EL (cell line): ENCODE measurements at regions not wholly inside any gene's neighbourhood (a gene's known extent, or its start where the extent isn't known, plus 50 kb on each side); places are given as distances from the start of the nearest gene placed in this dataset.
A peak's percentile ranks its signal among the peaks of the same experiment; 100 is the strongest.

Experiments
- DNase-seq: peaks from one replicate; pipeline ENCODE4 v3.0.0-alpha.2; 2016

GRCh38 chr7:35533902-35534301 is 161.0 kb downstream of the HERPUD2 start:
- DNase-seq = no peak

GRCh38 chr7:35530124-35531109 is 164.5 kb downstream of the HERPUD2 start:
- DNase-seq = no peak

- no peak for DNase-seq
These were observed 165.2 kb downstream of the HERPUD2 start for GRCh38 chr7:35529713-35530112.

GRCh38 chr7:35528381-35528977 is 166.5 kb downstream of the HERPUD2 start:
- no peak for DNase-seq

- DNase-seq = no peak
These were observed 168.3 kb downstream of the HERPUD2 start for GRCh38 chr7:35526645-35527044.

GRCh38 chr7:35524112-35524804 is 170.7 kb downstream of the HERPUD2 start:
- DNase-seq = no peak

- DNase-seq = no peak
These were observed 171.6 kb downstream of the HERPUD2 start for GRCh38 chr7:35523292-35523691.

GRCh38 chr7:35522697-35523096 is 172.2 kb downstream of the HERPUD2 start:
- no peak for DNase-seq

- DNase-seq = no peak
These were observed 173.0 kb downstream of the HERPUD2 start for GRCh38 chr7:35521941-35522340.

- DNase-seq = no peak
These were observed 173.9 kb downstream of the HERPUD2 start for GRCh38 chr7:35520810-35521625.

GRCh38 chr7:35519971-35520809 is 174.7 kb downstream of the HERPUD2 start:
- peak; percentile 69 for DNase-seq

- DNase-seq = no peak
These were observed 176.2 kb downstream of the HERPUD2 start for GRCh38 chr7:35518767-35519166.

- no peak for DNase-seq
These were observed 178.4 kb downstream of the HERPUD2 start for GRCh38 chr7:35516498-35516897.

GRCh38 chr7:35513828-35514227 is 181.1 kb downstream of the HERPUD2 start:
- DNase-seq = peak; percentile 33

GRCh38 chr7:35513195-35513594 is 181.7 kb downstream of the HERPUD2 start:
- no peak for DNase-seq

- no peak for DNase-seq
These were observed 182.2 kb downstream of the HERPUD2 start for GRCh38 chr7:35512716-35513115.

GRCh38 chr7:35508623-35509400 is 186.1 kb downstream of the HERPUD2 start:
- no peak for DNase-seq

GRCh38 chr7:35505066-35505465 is 189.9 kb downstream of the HERPUD2 start:
- DNase-seq = no peak

GRCh38 chr7:35504365-35504764 is 190.6 kb downstream of the HERPUD2 start:
- no peak for DNase-seq

- DNase-seq = no peak
These were observed 193.3 kb downstream of the HERPUD2 start for GRCh38 chr7:35501681-35502080.

- DNase-seq = no peak
These were observed 195.7 kb downstream of the HERPUD2 start for GRCh38 chr7:35499226-35499625.
